LHCN-M2 (cell line): ENCODE measurements at regions not wholly inside any gene's neighbourhood (a gene's known extent, or its start where the extent isn't known, plus 50 kb on each side); places are given as distances from the start of the nearest gene placed in this dataset.
"Not testable (repeated sequence)": the region's sequence is repeated elsewhere in the genome, so short reads cannot be mapped to it uniquely, and the experiment has no call there.

Source experiments
- DNase-seq: peaks from one replicate; pipeline ENCODE4 v3.0.0-alpha.2; 2012; ENCODE audit warnings: low read depth

DNA sequence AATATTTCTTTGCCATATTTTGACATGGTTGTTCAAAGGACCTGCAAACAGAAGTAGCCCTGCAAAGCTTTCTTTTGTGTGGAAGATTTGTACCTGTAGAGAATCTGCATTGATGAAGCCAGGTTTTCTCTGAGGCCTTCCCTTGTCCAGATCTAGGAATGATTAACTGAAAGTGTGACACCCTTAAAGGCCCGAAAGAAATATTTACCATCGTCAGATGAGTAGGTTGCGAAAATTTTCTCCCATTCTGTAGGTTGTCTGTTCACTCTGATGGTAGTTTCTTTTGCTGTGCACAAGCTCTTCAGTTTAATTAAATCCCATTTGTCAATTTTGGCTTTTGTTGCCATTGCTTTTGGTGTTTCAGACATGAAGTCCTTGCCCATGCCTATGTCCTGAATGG lies 439.0 kb downstream of the SMARCA1 start:
- DNase-seq = not testable (repeated sequence)

DNA sequence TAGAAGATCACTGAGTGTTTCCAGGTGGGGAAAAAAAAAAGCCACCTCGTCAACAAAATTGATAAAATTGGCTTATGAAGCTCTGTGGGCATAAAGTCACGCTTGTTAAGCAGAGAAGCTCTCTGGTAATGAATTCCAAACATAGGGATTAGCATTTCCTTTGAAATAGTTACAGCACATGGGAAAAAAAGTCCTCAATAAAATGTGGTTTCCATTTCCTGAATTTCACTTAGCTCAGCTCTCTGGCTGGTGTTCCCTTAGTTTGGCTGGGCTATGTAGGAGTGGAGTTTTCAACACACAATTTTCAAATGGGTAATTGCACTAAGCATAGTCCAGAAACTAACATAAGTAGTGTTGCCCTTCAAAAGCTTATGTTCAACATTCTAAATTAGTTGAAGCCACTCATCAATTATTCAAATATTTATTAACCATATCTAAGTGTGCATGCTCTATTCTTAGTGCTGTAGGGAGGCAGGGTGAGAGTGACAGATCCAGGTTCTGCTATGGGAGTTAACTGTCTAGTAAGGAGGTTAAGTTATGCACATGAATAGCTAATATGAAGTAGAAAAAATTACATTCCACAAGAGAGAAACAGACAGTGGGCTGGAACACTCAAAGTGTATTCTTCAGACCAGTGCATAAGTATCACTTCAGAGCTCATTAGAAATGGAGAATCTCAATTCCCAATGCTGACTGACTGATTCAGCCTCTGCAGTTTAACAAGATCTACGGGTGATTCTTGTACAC lies 445.7 kb downstream of the SMARCA1 start:
- DNase-seq = no peak

- no peak for DNase-seq
Measured at GRCh38 chrX:129071390-129071789, 451.9 kb downstream of the SMARCA1 start.

DNA sequence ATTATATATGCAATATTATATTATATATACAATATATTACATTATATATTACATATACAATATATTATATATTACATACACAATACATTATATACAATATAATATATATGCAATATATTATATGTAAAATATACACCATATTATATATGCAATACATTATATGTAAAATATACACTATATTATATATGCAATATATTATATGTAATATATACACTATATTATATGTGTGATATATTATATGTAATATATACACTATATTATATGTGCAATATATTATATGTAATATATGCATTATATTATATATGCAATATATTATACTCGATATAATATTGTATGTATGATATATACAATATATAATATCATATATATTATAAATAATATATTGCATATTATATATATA lies 457.4 kb downstream of the SMARCA1 start:
- DNase-seq = no peak

DNA sequence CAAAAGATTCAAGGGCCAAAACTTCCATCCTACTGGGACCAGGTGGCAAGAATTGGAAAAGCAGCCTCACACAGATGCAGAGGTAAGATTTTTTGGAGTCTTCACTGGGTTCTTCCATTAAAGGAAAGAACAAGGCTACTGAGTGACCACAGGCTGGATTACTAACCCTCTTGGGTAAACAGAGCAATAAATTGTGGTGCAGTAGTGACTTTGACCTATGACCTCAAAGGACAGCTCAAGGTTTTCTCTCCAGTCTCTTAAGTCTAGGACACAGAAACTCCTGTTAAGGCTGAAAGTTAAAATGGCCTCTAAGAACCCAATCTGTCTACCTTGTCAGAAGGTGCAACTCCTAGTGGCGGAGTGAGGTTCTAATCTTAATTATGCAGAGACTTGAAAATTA lies 464.9 kb downstream of the SMARCA1 start:
- no peak for DNase-seq

- DNase-seq = no peak
Measured at GRCh38 chrX:129043138-129043537, 480.2 kb downstream of the SMARCA1 start.

- DNase-seq = no peak
Measured at GRCh38 chrX:129041319-129041718, 482.0 kb downstream of the SMARCA1 start.

DNA sequence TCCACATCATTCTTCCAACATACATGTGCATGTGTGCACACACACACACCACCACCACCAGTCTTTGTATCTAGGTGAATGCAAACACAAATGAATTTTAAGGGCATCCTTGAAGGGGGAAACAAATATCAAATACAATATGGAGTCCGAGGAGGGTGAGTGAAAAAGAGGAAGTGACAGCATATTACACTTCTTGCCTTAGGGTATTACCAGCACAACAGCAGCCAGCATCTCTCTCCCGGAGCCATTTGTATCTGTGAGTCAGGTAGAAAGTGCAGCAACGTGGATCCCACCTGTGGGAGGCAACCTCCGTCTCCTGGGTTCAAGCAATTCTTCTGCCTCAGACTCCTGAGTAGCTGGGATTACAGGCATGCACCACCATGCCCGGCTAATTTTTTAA lies 483.2 kb downstream of the SMARCA1 start:
- no peak for DNase-seq

- DNase-seq = no peak
Measured at GRCh38 chrX:129039176-129039575, 484.1 kb downstream of the SMARCA1 start.

GRCh38 chrX:129037389-129037788 lies 485.9 kb downstream of the SMARCA1 start:
- DNase-seq = no peak

GRCh38 chrX:129035180-129035579 lies 488.1 kb downstream of the SMARCA1 start:
- DNase-seq = no peak

- DNase-seq = no peak
Measured at GRCh38 chrX:129034196-129034595, 489.1 kb downstream of the SMARCA1 start.

- DNase-seq = no peak
Measured at GRCh38 chrX:129026202-129026601, 497.1 kb downstream of the SMARCA1 start.

DNA sequence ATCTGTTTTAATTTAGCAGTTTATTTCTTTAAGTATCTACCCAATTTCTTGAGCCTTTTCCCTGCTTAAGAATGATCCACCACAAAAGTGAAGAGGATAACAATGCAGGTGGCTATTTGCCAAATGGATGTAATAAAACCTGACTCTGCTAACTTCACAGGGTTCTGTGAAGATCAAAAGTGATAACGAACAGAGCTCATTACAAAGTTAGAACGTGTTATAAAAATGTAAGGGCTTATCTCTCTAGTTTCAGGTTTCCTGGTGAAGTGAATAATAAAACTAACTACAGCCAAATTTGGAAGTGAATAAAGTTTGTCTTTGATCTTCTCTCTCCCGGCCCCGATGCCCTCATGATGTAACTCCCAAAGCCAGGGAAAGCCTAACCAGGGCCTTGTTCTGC lies 497.9 kb downstream of the SMARCA1 start:
- no peak for DNase-seq

DNA sequence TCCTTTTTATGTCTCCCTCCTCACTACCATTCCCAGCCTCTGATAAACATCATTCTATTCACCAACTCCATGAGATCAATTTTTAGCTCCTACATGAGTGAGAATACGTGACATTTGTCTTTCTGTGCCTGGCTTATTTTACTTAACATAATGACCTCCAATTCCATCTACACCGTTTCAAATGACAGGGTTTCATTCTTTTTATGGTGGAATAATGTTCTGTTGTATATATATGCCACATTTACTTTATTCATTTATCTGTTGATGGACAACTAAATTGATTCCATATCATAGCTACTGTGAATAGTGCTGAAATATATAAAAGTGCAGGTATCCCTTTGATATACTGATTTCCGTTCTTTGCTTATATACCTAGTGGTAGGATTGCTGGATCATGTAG lies 503.9 kb downstream of the SMARCA1 start:
- DNase-seq = no peak

GRCh38 chrX:129015381-129015780 lies 507.9 kb downstream of the SMARCA1 start:
- DNase-seq = no peak

DNA sequence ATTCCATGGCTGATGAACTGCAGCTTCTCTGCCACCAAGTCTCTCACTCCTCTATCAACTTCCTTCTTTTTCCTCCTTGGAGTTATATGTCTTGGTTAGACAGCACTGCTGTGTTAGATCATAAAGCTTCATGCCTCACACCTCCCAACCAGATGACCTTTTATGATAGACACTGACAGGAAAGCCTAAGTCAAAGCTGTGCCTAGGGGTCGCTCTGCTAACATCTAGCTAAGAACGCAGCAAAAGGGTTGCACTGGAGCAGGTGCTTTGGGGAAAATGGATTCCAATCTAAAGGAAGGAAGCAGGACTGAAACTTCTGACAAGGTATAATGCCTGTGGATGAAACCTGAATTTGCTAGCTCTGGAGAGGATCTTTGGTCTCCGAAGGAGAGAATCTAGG lies 509.7 kb downstream of the SMARCA1 start:
- DNase-seq = no peak

DNA sequence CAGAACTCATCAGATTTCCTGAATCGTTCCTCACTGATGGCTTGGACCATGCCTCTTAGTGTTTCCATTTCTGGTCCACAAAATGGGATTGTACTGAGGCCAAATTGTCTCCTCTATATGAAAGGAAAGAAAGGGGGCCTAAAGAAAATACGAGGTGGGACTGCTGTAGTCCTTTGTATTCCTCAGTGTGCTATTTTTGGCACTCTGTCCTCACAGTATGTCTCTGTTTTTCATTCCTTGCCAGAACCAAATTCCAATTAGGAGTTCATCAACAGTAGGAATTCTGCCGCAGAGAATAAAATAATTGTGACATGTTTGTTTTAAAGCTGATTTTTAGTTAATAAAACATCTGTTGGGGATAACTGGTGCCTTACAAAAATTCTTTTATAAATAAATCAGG lies 515.7 kb downstream of the SMARCA1 start:
- no peak for DNase-seq

DNA sequence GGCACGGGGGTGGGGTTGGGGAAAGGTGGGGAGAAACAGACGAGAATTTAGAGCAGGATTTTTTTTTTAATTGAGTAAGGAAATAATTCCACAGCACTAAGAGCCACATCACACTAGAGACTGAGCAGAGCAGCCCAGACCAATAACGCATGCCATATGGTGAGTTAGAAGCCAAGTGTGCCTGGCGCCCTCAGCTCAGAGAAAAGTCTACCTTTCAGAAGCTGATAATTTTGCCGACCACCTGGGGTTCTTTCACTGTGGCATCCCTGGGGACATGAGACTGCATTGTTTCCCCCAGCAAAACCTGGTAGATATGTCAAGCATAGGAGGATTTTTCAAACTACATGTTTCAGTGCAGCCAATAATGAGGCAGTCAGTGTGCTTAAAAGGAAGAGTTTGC lies 516.8 kb downstream of the SMARCA1 start:
- DNase-seq = no peak

DNA sequence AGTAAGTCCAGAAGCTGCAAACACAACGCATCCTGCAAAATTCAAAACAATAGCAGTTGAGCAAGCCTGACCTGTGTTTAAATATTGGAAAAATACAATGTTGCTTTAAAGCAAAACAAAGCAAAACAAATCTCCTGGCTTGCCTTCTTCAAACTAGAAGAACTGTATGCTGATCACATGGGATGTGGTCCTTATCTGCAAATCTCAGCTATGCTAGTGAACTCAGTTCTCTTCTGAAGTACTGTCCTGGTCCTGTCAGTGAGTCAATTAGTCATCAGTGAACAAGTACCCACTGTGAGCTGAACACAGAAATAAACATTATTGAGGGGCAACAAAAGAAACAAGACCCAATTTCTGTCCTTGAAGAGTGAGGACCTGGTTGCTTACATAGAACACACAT lies 522.5 kb downstream of the SMARCA1 start:
- DNase-seq = no peak

DNA sequence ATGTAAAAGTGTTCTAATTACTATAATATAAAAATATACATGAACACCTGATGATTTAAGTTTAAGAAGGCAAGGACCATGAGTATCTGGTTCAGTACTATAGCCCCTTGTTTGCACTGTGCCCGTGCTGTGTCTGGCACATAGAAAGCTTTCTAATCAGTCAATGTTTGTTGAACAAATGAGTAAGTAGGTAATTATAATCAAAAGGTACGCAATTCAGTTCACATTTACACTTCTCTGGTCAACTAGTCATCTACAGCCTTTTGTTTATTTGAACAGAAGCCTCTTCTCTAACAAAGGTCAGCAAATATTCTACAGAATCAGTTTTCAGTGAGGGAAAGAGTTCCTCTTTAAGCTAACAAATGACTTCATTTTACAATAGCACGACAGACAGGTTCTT lies 523.3 kb downstream of the SMARCA1 start:
- DNase-seq = no peak

DNA sequence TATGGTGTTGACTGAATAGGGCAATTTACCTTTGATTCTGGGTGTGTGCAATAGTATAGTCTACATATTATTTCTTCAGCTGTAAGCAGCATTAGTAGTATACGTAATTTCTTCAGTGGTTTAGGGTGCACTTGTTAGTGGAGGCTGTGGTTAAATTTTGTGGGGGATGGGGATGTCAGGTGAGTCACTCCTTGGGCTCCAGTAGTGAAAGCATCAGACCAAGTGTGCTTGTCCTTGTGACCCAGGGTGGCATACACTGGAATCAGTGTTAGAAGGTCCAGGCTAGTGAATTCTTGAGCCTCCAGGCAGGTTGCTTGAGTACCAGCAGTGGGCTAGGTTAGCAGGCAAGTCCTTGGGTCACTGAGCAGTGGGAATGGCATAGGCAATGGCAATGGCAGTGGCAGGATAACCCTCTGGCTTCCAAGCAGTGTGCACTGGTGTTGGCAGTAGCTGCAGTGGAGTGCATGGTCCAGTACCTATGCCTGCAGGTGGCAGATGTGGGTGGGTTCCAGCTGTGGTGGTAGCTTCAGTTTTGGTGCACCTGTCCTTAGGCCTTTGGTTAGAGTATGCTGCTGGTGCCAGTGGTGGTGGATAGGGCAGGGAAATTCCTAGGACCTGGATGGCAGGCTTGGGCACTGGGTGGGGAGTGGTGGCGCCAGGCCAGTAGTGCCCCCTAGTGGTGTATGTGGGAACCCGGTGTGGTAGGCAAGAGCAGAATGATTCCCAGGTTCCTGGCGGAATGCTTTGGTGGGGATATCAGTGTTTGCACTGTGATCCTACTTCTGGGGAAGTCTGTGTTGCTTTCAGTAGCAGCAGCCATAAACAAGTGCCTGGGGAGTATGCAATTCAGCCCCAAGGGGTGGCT lies 531.0 kb downstream of the SMARCA1 start:
- no peak for DNase-seq

- no peak for DNase-seq
Measured at GRCh38 chrX:128975745-128976144, 547.5 kb downstream of the SMARCA1 start.
